ENCODE measurements at regions not wholly inside any gene's neighbourhood (a gene's known extent, or its start where the extent isn't known, plus 50 kb on each side); places are given as distances from the start of the nearest gene placed in this dataset.

DNA sequence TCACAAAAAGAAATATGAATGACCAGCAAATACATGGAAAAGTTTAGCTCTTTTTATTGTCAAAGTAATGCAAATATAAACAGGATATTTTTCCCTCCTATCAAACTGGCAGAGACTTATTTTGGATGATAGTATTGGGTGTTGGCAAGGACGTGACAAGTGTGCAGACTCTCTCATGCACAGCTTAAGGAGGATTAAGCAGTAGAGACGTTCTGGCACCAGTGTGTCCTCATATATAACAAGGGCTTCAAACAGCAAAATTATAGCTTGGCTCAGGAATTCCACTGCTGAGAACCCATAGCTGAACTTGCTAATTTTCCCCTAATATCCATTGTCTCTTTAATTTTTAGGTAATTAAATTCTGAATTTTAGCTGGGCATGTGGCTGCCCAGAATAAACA lies 114.4 kb downstream of the FAM124B start:
- TF ChIP-seq POLR2A (IDR thresholded peaks at IDR 0.05): no peak
- no peak for TF ChIP-seq EP300 (IDR thresholded peaks at IDR 0.05; ENCODE audit: low read depth)
- TF ChIP-seq, protein P1, sequence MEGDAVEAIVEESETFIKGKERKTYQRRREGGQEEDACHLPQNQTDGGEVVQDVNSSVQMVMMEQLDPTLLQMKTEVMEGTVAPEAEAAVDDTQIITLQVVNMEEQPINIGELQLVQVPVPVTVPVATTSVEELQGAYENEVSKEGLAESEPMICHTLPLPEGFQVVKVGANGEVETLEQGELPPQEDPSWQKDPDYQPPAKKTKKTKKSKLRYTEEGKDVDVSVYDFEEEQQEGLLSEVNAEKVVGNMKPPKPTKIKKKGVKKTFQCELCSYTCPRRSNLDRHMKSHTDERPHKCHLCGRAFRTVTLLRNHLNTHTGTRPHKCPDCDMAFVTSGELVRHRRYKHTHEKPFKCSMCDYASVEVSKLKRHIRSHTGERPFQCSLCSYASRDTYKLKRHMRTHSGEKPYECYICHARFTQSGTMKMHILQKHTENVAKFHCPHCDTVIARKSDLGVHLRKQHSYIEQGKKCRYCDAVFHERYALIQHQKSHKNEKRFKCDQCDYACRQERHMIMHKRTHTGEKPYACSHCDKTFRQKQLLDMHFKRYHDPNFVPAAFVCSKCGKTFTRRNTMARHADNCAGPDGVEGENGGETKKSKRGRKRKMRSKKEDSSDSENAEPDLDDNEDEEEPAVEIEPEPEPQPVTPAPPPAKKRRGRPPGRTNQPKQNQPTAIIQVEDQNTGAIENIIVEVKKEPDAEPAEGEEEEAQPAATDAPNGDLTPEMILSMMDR (IDR thresholded peaks at IDR 0.05): no peak
- TF ChIP-seq POLR2AphosphoS5 (IDR thresholded peaks at IDR 0.05): no peak

Measured in transverse colon (tissue), 4 donors.